ENCODE measurements at regions not wholly inside any gene's neighbourhood (a gene's known extent, or its start where the extent isn't known, plus 50 kb on each side); places are given as distances from the start of the nearest gene placed in this dataset.

DNA sequence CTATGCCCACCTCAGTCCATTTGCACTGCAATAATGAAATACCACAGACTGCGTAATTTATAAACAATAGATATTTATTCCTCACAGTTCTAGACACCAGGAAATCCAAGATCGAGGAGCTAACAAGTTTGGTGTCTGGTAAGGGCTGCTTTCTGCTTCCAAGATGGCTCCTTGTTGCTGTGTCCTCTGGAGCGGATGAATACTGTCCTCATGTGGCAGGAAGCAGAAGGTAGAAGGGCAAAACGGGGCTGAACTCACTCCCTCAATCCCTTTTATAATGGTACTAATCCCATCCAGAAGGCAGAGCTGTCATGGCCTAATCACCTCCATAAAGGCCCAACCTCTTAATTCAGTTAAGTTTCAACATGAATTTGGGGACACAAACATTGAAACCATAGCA, 75.3 kb downstream of the P2RY1 start:
- TF ChIP-seq, protein P1, sequence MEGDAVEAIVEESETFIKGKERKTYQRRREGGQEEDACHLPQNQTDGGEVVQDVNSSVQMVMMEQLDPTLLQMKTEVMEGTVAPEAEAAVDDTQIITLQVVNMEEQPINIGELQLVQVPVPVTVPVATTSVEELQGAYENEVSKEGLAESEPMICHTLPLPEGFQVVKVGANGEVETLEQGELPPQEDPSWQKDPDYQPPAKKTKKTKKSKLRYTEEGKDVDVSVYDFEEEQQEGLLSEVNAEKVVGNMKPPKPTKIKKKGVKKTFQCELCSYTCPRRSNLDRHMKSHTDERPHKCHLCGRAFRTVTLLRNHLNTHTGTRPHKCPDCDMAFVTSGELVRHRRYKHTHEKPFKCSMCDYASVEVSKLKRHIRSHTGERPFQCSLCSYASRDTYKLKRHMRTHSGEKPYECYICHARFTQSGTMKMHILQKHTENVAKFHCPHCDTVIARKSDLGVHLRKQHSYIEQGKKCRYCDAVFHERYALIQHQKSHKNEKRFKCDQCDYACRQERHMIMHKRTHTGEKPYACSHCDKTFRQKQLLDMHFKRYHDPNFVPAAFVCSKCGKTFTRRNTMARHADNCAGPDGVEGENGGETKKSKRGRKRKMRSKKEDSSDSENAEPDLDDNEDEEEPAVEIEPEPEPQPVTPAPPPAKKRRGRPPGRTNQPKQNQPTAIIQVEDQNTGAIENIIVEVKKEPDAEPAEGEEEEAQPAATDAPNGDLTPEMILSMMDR (IDR thresholded peaks at IDR 0.05), result no peak; the same call in 1 of the 2 replicates

DNA sequence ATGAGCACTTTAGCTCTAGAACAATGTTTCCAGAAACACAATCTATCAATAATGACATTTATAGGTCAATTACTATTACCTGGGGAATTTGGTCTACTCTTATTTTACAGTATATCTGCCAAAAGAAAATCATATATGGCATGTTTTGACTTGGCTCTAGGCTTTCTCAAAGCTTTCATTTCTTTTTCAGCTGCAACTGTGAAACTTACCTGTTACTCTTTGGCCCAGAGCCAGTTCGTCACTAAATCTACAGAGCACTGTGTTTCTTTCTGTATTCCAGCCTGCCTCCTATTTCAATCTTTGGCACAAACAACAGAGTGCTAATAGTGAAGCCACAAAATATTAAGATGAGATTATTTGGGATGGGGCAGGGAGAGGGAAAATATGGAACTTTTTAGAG, 76.0 kb downstream of the P2RY1 start:
- TF ChIP-seq, protein P1 (IDR thresholded peaks at IDR 0.05), result no peak

DNA sequence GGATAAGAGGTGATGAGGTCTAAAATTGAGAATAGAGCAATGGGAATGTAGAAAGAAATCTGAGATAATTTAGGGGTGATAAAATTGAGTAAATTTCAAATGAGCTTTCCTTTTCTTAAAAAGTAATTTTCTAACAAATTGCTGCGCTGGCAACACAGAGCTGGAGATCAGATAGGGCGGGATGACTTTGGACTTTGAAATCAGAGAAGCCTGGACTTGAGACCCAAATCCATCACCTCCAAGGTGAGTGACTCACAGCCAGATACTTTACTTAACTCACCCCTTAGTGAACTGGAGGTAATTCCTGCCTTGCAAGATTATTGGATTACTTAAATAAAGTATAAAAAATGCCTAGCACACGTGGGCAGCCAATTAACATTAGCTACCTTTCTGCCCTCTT, 80.8 kb downstream of the P2RY1 start:
- TF ChIP-seq, protein P1 (IDR thresholded peaks at IDR 0.05), result no peak

DNA sequence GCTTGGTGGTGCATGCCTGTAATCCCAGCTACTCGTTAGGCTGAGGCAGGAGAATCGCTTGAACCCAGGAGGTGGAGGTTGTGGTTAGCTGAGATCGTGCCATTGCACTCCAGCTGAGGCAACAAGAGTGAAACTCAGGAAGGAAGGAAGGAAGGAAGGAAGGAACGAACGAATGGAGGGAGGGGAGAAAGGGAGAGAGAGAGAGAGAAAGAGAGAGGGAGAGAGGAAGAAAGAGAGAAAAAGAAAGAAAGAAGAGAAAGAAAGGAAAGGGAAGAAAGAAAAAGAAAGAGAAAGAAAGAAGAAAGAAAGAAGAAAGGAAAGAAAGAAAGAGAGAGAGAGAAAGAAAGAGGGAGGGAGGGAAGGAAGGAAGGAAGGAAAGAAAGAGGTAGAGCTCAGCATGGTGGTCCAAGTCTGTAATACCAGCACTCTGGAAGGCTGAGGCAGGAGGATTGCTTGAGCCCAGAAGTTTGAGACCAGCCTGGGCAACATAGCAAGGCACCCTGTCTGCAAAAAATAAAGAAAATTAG, 81.9 kb downstream of the P2RY1 start:
- TF ChIP-seq, protein P1 (IDR thresholded peaks at IDR 0.05), result no peak

DNA sequence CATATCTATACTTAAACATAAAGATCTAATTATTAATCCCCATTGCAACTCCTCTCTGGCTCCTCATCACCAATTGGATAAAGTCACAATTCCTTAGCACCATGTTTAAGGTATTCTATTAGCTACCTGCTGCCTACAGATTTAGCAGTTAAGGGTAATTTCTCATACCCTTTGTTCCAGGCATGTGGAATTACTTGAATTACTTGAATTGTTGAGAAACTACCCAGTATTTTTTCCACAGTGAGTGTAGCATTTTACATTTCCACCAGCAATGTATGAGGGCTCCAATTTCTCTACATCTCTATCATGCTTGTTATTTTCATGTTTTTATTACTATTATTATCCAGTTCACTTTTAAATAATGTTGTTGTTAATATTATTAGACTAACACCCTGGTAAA, 86.4 kb downstream of the P2RY1 start:
- TF ChIP-seq, protein P1 (IDR thresholded peaks at IDR 0.05), result no peak

DNA sequence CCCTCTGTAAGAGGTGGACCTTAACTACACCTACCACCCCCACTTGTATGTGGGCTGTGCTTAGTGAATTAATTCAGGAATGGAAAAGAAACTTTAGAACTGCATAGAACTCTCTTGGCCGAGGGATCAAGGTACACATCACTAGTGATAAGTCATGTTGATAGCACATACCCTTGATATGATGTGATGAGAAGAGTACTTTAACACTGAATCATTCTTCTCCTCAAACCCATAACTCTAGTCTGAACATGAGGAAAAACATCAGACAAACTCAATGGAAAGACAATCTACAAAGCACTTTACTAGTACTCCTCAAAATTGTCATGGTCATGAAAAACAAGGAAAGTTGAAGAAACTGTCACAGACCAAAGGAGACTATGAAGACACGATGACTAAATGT, 87.6 kb downstream of the P2RY1 start:
- TF ChIP-seq, protein P1 (IDR thresholded peaks at IDR 0.05), result no peak

DNA sequence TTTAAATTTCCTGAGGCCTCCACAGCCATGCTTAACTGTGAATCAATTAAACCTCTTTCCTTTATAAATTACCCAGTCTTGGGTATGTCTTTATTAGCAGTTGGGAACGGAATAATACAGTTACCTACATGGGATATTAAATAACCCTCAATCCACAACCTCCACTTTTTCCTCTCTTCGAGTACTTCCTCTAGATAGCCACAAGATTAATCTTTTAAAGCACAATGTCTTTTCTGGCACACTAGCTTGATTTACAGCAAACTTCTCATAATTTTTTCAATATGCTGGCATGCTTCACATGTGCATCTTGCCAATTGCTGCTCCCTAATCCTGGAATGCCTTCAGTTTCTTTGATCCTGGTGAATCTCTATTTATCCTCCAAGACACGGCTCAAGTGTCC, 92.2 kb downstream of the P2RY1 start:
- TF ChIP-seq, protein P1 (IDR thresholded peaks at IDR 0.05), result no peak

DNA sequence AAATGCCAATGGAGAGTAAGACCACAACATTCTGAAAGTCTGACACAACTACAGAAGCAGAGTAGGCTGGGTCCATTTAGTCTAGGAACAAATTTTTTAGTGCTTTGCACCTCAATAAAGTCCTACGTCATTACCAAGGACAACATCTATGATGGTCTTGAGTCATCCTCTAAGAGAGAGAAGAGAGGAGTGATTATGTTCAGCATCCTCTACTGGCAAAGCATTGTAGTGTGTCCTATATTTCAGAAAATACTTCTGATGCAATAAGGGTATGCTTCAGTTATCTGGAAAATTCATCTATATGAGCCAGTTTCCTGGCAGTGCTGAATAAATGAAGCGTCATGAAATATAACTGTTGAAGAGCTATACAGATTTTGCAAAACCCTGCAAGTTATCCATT, 95.6 kb downstream of the P2RY1 start:
- TF ChIP-seq, protein P1 (IDR thresholded peaks at IDR 0.05), result no peak
